Peyer's patch (tissue), 4 donors: ENCODE measurements at regions not wholly inside any gene's neighbourhood (a gene's known extent, or its start where the extent isn't known, plus 50 kb on each side); places are given as distances from the start of the nearest gene placed in this dataset.

Experiments used
- DNase-seq, 3 donors: peaks; one replicate each; pipeline ENCODE4 v3.0.0-alpha.2; 2017 to 2019
- H3K27ac ChIP-seq, 4 donors: fragments of 200-600 bp; sonication (generic); one replicate each; pipeline ENCODE4 v1.5.1; 2016 to 2019
- H3K27me3 ChIP-seq, 2 donors: fragments of 200-600 bp; sonication (generic); one replicate each; pipeline ENCODE4 v1.5.1; 2019
- H3K36me3 ChIP-seq, 3 donors: fragments of 200-600 bp; sonication (generic); one replicate each; pipeline ENCODE4 v1.5.1; 2016 to 2019
- H3K4me1 ChIP-seq, 4 donors: fragments of 200-600 bp; sonication (generic); one replicate each; pipeline ENCODE4 v1.5.1; 2016 to 2019
- H3K4me3 ChIP-seq, 4 donors: fragments of 200-600 bp; sonication (generic); 1 replicate in 3 of 4; 2 replicates in 1 of 4; pipeline ENCODE4 v1.5.1; 2016 to 2019; ENCODE audit warnings: mild to moderate bottlenecking in 1 of 4
- H3K9me3 ChIP-seq, 4 donors: fragments of 200-600 bp; sonication (generic); one replicate each; pipeline ENCODE4 v1.5.1; 2016 to 2019; ENCODE audit warnings: mild to moderate bottlenecking in 1 of 4
- POLR2A ChIP-seq, 2 donors: fragments of 450-650 bp; IDR thresholded peaks; one replicate each; pipeline ENCODE4 v1.5.1; 2017; ENCODE audit warnings: antibody characterized with exemption in 2 of 2, mild to moderate bottlenecking in 2 of 2, moderate library complexity in 2 of 2
- TF ChIP-seq, protein P1 (sequence below), 6 experiments: fragments of 450-650 bp in 4 of 6; fragments of 200-600 bp in 2 of 6; sonication (generic) in 1 of 6; IDR thresholded peaks; one replicate each; pipeline ENCODE4 v1.5.1; 2017 to 2019; ENCODE audit warnings: antibody characterized with exemption in 6 of 6, mild to moderate bottlenecking in 3 of 6, moderate library complexity in 1 of 6

DNA sequence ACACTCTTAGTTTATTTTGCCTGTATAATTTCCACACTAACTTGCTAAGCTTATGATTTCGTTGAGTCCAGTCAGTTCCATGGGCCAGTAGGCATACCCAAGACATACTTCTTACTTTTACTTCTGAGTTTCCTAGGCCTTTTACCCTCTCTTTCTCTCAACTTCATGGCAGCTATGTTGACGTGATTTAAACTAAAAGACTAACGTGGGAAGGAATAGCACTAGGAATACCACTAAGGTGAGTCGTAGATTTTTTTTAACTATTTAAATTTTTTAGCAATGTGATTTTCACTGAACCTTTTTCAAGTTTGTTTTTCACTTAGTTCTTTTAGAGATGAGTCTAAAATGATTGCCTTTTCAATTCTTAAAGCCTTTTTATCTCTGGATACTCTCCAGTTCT, 793.5 kb upstream of the NOVA1 start:
- no peaks in the 10 kb centered on the region for H3K27me3 ChIP-seq
- no peaks in the 10 kb centered on the region for H3K4me1 ChIP-seq
- H3K36me3 ChIP-seq: no peaks in the 10 kb centered on the region
- DNase-seq: no peak
- TF ChIP-seq POLR2A (IDR thresholded peaks at IDR 0.05): no peak
- TF ChIP-seq, protein P1, sequence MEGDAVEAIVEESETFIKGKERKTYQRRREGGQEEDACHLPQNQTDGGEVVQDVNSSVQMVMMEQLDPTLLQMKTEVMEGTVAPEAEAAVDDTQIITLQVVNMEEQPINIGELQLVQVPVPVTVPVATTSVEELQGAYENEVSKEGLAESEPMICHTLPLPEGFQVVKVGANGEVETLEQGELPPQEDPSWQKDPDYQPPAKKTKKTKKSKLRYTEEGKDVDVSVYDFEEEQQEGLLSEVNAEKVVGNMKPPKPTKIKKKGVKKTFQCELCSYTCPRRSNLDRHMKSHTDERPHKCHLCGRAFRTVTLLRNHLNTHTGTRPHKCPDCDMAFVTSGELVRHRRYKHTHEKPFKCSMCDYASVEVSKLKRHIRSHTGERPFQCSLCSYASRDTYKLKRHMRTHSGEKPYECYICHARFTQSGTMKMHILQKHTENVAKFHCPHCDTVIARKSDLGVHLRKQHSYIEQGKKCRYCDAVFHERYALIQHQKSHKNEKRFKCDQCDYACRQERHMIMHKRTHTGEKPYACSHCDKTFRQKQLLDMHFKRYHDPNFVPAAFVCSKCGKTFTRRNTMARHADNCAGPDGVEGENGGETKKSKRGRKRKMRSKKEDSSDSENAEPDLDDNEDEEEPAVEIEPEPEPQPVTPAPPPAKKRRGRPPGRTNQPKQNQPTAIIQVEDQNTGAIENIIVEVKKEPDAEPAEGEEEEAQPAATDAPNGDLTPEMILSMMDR (IDR thresholded peaks at IDR 0.05): no peak
- no peak overlapping the region for H3K27ac ChIP-seq
- H3K9me3 ChIP-seq: no peaks in the 10 kb centered on the region
- H3K4me3 ChIP-seq: no peak overlapping the region

DNA sequence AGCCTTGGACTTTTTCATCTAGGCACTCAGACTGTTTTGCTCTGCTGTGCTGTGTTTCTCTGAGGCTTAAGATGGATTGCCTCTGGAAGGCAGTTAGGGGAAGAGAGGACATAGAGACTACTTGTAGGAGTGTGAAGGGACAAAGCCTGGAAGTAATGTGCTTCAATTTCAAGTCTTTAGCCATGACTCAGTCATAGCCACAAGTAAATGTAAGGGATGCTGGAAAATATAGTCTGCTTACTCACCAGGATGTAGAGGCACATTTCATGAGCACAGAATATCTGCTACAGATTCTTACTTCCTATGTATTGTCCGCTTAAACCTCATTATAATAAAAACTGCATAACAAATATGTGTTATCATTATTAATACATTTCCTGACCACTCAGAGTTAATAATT, 794.3 kb upstream of the NOVA1 start:
- H3K9me3 ChIP-seq: no peaks in the 10 kb centered on the region
- H3K4me1 ChIP-seq: no peaks in the 10 kb centered on the region
- no peak for DNase-seq
- H3K4me3 ChIP-seq: no peak overlapping the region
- no peak overlapping the region for H3K27ac ChIP-seq
- TF ChIP-seq POLR2A (IDR thresholded peaks at IDR 0.05): no peak
- TF ChIP-seq, protein P1 (IDR thresholded peaks at IDR 0.05): no peak
- H3K27me3 ChIP-seq: no peaks in the 10 kb centered on the region
- no peaks in the 10 kb centered on the region for H3K36me3 ChIP-seq

DNA sequence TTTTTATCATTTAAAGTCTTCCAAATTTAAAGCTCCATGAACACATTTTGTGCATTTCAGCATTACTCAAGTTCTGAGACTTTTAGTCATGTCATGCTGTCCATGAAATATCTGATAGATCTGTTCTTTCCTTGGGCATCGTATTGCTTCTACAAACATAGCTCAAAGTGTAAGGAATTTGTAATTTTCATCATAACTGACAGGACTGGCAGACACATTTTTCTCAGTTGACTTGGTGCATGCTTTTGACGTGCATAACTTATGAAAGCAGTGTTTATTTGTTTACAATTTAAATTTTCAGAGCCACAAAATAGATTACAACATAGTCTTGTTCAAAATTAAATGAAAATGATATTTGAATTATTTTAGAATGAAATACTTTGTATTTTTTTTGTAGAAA, 812.1 kb upstream of the NOVA1 start:
- Histone ChIP-seq H3K27ac (no peak overlapping the region), H3K9me3 (no peaks in the 10 kb centered on the region)
- TF ChIP-seq POLR2A (IDR thresholded peaks at IDR 0.05): no peak
- TF ChIP-seq, protein P1 (IDR thresholded peaks at IDR 0.05): no peak

DNA sequence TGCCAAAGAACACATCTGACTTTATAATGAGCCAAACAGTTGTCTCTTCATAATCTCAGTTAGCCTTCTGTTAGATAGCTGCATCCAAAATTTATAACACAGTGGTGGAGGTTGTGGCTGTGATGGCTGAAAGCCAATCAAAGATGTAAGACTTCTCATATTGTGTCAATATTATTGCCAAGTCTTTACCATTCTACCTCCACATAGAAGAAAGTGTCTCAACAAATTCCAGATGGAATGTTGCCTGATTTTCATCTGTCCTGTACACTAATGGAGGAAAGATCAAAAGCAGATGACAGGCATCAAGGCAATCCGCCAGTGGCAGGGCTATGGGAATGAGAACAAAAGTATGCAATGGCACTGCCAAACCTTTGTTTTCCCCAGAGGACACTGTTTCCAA, 813.1 kb upstream of the NOVA1 start:
- H3K9me3 ChIP-seq: no peaks in the 10 kb centered on the region
- no peak for TF ChIP-seq POLR2A (IDR thresholded peaks at IDR 0.05)
- TF ChIP-seq, protein P1 (IDR thresholded peaks at IDR 0.05): no peak
- no peaks in the 10 kb centered on the region for H3K4me1 ChIP-seq
- H3K27me3 ChIP-seq: no peaks in the 10 kb centered on the region
- H3K4me3 ChIP-seq: no peak overlapping the region
- DNase-seq: no peak
- no peak overlapping the region for H3K27ac ChIP-seq
- H3K36me3 ChIP-seq: no peaks in the 10 kb centered on the region

More for the DNA sequence above, 812.1 kb upstream of the NOVA1 start:
- Histone ChIP-seq H3K4me1 (no peaks in the 10 kb centered on the region), H3K36me3 (no peaks in the 10 kb centered on the region), H3K27me3 (no peaks in the 10 kb centered on the region), H3K4me3 (no peak overlapping the region)
- DNase-seq: no peak

DNA sequence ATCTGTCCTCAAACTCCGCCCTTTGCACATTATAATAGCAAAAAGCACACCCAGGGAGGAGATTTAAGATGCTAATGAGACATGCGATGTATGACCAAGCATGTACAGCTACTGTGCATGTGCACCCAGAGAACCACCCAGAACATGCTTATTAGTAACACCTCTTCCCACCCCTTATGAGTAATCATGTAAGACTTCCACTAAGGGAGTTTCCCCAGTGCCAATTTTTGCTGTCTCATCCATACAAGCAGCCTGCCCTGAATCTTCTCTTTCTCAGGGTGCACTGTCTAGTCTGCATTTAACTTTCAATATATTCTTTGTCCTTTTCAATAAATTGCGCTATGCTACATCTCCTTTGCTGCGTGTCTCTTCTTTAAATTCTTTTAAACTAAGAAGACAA, 830.0 kb upstream of the NOVA1 start:
- no peak for DNase-seq
- Histone ChIP-seq H3K27me3 (no peaks in the 10 kb centered on the region), H3K9me3 (no peaks in the 10 kb centered on the region), H3K36me3 (no peaks in the 10 kb centered on the region), H3K4me3 (no peak overlapping the region), H3K27ac (no peak overlapping the region), H3K4me1 (no peaks in the 10 kb centered on the region)
- TF ChIP-seq POLR2A (IDR thresholded peaks at IDR 0.05): no peak
- TF ChIP-seq, protein P1 (IDR thresholded peaks at IDR 0.05): no peak
